Fibroblast of peridontal ligament (primary cell): ENCODE measurements at regions not wholly inside any gene's neighbourhood (a gene's known extent, or its start where the extent isn't known, plus 50 kb on each side); places are given as distances from the start of the nearest gene placed in this dataset.

Experiments used
- DNase-seq: peaks from one replicate; pipeline ENCODE4 v3.0.0-alpha.2; 2010; ENCODE audit errors: extremely low read depth

- no peak for DNase-seq
Measured at GRCh38 chr22:27381960-27382742, 419.4 kb downstream of the MN1 start.

GRCh38 chr22:27382947-27383346 lies 418.6 kb downstream of the MN1 start:
- no peak for DNase-seq

GRCh38 chr22:27383896-27384295 lies 417.7 kb downstream of the MN1 start:
- no peak for DNase-seq

GRCh38 chr22:27385261-27385998 lies 416.1 kb downstream of the MN1 start:
- no peak for DNase-seq

- no peak for DNase-seq
Measured at GRCh38 chr22:27386186-27386585, 415.4 kb downstream of the MN1 start.

GRCh38 chr22:27387561-27387960 lies 414.0 kb downstream of the MN1 start:
- no peak for DNase-seq

GRCh38 chr22:27388090-27388600 lies 413.4 kb downstream of the MN1 start:
- no peak for DNase-seq

GRCh38 chr22:27389727-27390075 lies 411.9 kb downstream of the MN1 start:
- DNase-seq: no peak

- DNase-seq: no peak
Measured at GRCh38 chr22:27391092-27391770, 410.3 kb downstream of the MN1 start.

GRCh38 chr22:27393371-27393770 lies 408.2 kb downstream of the MN1 start:
- no peak for DNase-seq

- no peak for DNase-seq
Measured at GRCh38 chr22:27394806-27395404, 406.7 kb downstream of the MN1 start.

GRCh38 chr22:27397036-27397953 lies 404.3 kb downstream of the MN1 start:
- no peak for DNase-seq

- DNase-seq: no peak
Measured at GRCh38 chr22:27397954-27398342, 403.6 kb downstream of the MN1 start.

- DNase-seq: peak; percentile 18
Measured at GRCh38 chr22:27399161-27399560, 402.4 kb downstream of the MN1 start.

GRCh38 chr22:27400811-27401210 lies 400.7 kb downstream of the MN1 start:
- no peak for DNase-seq

GRCh38 chr22:27401321-27401720 lies 400.2 kb downstream of the MN1 start:
- peak; percentile 19 for DNase-seq

GRCh38 chr22:27404441-27404840 lies 397.1 kb downstream of the MN1 start:
- DNase-seq: no peak

- DNase-seq: peak; percentile 29
Measured at GRCh38 chr22:27405672-27406388, 395.7 kb downstream of the MN1 start.

- DNase-seq: peak; percentile 14
Measured at GRCh38 chr22:27406389-27406861, 395.1 kb downstream of the MN1 start.

GRCh38 chr22:27407369-27407985 lies 394.1 kb downstream of the MN1 start:
- no peak for DNase-seq
